ENCODE measurements at regions not wholly inside any gene's neighbourhood (a gene's known extent, or its start where the extent isn't known, plus 50 kb on each side); places are given as distances from the start of the nearest gene placed in this dataset.
A peak's percentile ranks its signal among the peaks of the same experiment; 100 is the strongest.

DNA sequence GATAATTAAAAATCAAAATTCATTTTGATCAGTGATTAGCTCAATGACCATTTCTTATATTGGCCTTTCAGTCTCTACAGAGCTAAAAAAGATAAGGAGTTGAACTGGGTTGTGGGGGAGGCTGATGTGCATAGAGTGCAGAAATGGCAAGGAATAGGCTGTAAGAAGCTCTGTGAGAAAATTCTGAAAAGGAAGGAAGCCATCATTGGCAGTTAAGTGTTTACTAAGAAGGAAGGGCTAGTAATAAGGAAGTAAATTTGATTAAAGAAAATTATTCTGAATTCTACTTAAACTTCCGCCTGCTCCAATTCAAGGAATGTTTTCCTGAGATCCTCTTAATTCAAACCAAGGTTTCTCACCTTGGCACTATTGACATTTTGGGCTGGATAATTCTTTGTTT, 187.5 kb downstream of the MZT1 start:
- intact Hi-C loops (cut with DNase I, micrococcal nuclease): no loop called here
- DNase-seq: no peak
- peak; percentile 80 for ATAC-seq

- no peak for DNase-seq
- intact Hi-C loops (cut with DNase I, micrococcal nuclease): no loop called here
- ATAC-seq: peak; percentile 57
These were observed 189.6 kb downstream of the MZT1 start for GRCh38 chr13:72537782-72538181.

DNA sequence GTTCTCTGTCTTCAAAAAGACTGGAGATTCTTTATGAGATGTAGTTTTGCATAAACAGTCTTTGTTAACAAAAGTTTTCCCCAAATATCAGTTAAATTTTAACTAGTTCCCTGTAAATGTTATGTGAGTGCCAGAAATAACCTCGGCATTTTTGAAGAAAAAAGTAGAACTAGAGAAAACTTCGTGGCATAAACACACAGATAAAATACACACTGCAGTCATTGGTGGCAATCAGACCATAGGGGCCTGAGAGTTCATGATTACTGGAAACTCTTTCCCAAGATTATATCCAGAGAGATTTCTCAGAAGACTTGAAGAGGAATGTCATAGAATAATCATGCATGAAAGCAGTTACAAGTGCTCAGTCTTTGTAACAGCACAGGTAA, 190.0 kb downstream of the MZT1 start:
- no peak for ATAC-seq

GRCh38 chr13:72536714-72537394, 190.6 kb downstream of the MZT1 start:
- DNase-seq (peak in 1 of 2 donors; percentile 29), ATAC-seq (peak; percentile 66)

More for the DNA sequence above, 190.0 kb downstream of the MZT1 start:
- intact Hi-C loops (cut with DNase I, micrococcal nuclease): no loop called here
- no peak for DNase-seq

GRCh38 chr13:72534951-72535640, 192.3 kb downstream of the MZT1 start:
- intact Hi-C loops (cut with DNase I, micrococcal nuclease): no loop called here
- ATAC-seq: no peak
- DNase-seq: no peak

More at GRCh38 chr13:72536714-72537394, 190.6 kb downstream of the MZT1 start:
- intact Hi-C loops (cut with DNase I, micrococcal nuclease): no loop called here

GRCh38 chr13:72530471-72530870, 197.0 kb downstream of the MZT1 start:
- intact Hi-C loops (cut with DNase I, micrococcal nuclease): no loop called here
- DNase-seq (no peak), ATAC-seq (no peak)

DNA sequence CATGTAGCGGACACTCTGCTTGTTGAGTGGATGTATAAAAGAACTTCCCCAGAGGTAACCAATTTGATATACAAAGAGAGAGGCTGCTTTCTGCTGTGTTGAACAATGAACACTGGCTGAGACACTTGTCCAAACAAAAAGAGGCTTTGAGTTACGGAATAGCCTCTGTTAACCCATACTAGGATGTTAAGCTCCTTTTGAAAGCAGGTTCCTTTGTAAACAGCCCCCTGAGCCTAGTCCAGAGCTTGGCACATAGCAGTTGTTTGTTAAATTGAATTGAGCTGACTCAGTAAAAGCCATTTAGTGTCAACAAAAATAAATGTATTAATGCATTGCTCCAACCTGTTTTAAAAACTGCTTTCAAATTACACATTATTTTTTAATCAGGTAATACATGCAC, 200.1 kb downstream of the MZT1 start:
- no peak for ATAC-seq
- intact Hi-C loops (cut with DNase I, micrococcal nuclease): no loop called here
- DNase-seq: no peak

GRCh38 chr13:72523593-72523992, 203.8 kb downstream of the MZT1 start:
- ATAC-seq (no peak), DNase-seq (no peak)
- intact Hi-C loops (cut with DNase I, micrococcal nuclease): no loop called here

DNA sequence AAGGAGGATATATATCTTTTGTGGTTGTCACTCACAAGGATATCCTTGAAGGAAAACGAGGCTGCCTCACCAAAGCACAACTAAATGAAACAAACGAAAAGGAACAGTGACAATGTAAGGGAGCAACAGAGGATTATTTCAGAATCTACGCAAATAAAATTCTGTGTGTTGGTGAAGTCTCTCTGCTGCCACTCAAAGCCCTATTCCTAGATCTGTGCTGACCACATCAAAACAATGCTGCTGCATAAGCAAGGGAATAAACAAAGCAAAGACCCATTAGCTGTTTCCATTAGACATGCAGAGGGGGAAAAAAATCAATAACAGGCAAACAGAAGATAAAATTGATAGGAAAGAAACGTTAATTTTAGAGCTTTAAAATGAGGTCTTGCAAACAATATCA, 204.4 kb downstream of the MZT1 start:
- intact Hi-C loops (cut with DNase I, micrococcal nuclease): no loop called here
- no peak for ATAC-seq

DNA sequence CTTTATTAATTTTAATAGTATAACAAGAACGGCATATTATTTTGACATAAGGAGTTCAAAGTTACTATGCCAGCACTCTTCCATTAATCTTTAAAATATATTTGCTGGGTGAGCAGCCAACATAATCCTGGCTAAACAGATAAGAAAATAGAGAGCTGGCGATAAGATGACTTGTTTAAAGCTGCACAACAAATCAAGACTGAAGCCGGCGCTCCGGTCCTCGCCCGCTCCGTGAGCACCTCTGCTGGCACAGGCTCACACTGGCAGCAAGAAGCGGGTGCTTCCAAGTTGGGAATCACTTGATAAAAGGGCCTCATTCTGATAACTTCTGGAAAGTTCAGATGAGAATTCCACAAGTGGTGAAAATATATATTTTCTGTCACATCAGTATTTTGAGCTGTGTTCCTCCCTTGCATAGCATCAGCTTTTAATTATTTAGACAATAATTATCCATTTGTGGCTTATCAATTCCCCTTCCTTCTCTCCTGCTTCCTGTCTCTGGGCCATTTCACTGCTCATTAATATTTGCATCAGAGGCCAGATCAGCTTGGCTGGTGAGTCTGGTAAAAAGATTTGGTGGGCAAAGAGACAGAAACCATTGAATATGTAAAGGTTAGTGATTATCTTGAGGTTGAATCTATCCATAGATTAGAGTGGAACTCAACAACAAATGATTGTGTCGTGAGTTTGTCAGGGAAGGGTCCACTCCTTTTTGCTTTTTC, 205.3 kb downstream of the MZT1 start:
- ATAC-seq (no peak), DNase-seq (no peak)
- intact Hi-C loops (cut with DNase I, micrococcal nuclease): no loop called here

More for the DNA sequence above, 204.4 kb downstream of the MZT1 start:
- DNase-seq: no peak

GRCh38 chr13:72514146-72514545, 213.3 kb downstream of the MZT1 start:
- intact Hi-C loops (cut with DNase I, micrococcal nuclease): no loop called here
- ATAC-seq (no peak), DNase-seq (no peak)

DNA sequence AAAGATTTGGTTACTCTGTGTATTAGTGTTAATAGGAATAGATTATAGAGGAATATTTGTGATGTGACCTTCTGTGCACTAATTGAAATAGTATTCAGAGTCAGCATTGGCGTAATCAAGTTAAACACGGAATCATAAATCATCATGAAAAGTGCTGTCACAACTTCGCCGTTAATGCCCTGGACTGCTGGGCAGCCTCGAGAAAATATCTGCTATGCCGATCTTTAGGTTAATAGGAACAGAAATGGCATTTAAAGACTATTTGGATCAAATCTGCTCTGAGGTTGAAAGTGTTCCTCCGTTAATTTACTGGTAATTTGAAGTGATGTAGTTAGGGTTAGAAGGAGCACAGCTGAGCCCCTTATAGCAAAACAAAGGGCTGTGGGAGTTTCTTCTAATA, 219.0 kb downstream of the MZT1 start:
- ATAC-seq (no peak), DNase-seq (no peak)
- intact Hi-C loops (cut with DNase I, micrococcal nuclease): no loop called here

GRCh38 chr13:72507416-72508199, 219.8 kb downstream of the MZT1 start:
- intact Hi-C loops (cut with DNase I, micrococcal nuclease): no loop called here
- DNase-seq: no peak
- no peak for ATAC-seq

DNA sequence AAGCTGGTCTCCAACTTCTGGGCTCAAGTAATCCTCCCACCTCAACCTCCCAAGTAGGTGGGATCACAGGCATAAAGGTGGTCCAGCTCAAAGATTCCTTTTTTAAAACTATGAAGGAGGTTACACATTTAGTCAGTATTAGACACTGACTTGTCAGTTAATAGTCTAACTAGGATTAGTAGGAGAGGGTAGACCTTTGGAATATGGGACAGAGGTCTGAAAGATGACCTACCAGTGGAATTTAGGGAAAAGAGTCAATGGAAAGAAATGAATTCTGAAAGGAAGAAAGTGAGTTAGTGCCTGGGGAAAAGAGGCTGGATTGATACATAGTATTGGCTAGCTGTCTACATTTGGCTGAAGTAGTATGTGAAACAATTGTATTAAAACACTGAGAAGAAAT, 220.7 kb downstream of the MZT1 start:
- ATAC-seq (no peak), DNase-seq (no peak)
- intact Hi-C loops (cut with DNase I, micrococcal nuclease): no loop called here

DNA sequence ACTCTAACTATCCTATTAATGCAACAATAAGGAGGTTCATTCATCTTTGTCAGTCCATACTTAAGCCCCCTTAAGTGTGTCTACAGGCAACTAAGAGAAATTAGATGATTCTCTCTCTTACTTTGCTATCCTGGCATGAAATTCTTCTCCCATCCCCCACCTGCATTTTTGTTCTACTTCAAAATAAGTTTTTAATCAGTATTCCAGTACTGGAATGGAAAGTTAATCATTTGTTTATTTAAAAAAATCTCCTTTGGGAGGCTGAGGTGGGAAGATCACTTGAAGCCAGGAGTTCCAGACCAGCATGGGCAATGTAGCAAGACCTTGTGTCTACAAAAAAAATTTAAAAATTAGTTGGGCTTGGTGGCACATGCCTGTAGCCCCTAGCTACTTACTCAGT, 222.1 kb downstream of the MZT1 start:
- intact Hi-C loops (cut with DNase I, micrococcal nuclease): no loop called here
- ATAC-seq: no peak
- DNase-seq: no peak

- ATAC-seq: no peak
- intact Hi-C loops (cut with DNase I, micrococcal nuclease): no loop called here
- DNase-seq: no peak
These were observed 223.1 kb downstream of the MZT1 start for GRCh38 chr13:72504131-72504841.

- DNase-seq: no peak
- intact Hi-C loops (cut with DNase I, micrococcal nuclease): no loop called here
- no peak for ATAC-seq
These were observed 226.6 kb downstream of the MZT1 start for GRCh38 chr13:72500851-72501250.

GRCh38 chr13:72495681-72496080, 231.7 kb downstream of the MZT1 start:
- ATAC-seq: no peak

GRCh38 chr13:72489751-72490150, 237.7 kb downstream of the MZT1 start:
- ATAC-seq (no peak), DNase-seq (no peak)
- intact Hi-C loops (cut with DNase I, micrococcal nuclease): no loop called here

More at GRCh38 chr13:72495681-72496080, 231.7 kb downstream of the MZT1 start:
- intact Hi-C loops (cut with DNase I, micrococcal nuclease): no loop called here
- DNase-seq: no peak

Measured in left colon (tissue), 2 donors.